Amniotic epithelial cell (primary cell): ENCODE measurements at regions not wholly inside any gene's neighbourhood (a gene's known extent, or its start where the extent isn't known, plus 50 kb on each side); places are given as distances from the start of the nearest gene placed in this dataset.
"Not testable (repeated sequence)": the region's sequence is repeated elsewhere in the genome, so short reads cannot be mapped to it uniquely, and the experiment has no call there.

Experiments
- DNase-seq: peaks from one replicate; pipeline ENCODE4 v3.0.0-alpha.2; 2010; ENCODE audit warnings: low read depth

- DNase-seq = not testable (repeated sequence)
These were observed 94.8 kb upstream of the BNIP2 start for GRCh38 chr15:59783774-59784520.

- DNase-seq = no peak
These were observed 90.0 kb upstream of the BNIP2 start for GRCh38 chr15:59779110-59779509.

DNA sequence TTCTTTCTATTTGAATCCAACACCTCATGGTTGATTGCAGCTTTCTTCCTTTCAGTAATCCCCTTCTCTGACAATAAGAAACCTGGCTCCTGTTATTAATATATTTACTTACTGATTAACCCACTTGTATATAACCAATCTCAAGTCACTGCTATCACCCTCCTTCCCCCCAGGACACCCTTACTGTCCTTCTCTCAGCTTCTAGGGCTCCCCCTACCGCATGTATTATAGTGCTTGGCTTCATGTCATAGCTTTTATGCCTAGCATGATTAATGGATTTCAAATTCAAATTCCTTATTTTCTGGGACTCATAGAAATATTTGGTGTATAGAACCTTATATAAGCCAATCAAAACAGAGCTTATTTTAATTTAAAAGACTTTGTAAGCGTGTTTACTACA lies 75.7 kb upstream of the BNIP2 start:
- DNase-seq = no peak

- DNase-seq = no peak
These were observed 73.4 kb upstream of the BNIP2 start for GRCh38 chr15:59762558-59762957.

GRCh38 chr15:59760256-59760655 lies 71.1 kb upstream of the BNIP2 start:
- not testable (repeated sequence) for DNase-seq

DNA sequence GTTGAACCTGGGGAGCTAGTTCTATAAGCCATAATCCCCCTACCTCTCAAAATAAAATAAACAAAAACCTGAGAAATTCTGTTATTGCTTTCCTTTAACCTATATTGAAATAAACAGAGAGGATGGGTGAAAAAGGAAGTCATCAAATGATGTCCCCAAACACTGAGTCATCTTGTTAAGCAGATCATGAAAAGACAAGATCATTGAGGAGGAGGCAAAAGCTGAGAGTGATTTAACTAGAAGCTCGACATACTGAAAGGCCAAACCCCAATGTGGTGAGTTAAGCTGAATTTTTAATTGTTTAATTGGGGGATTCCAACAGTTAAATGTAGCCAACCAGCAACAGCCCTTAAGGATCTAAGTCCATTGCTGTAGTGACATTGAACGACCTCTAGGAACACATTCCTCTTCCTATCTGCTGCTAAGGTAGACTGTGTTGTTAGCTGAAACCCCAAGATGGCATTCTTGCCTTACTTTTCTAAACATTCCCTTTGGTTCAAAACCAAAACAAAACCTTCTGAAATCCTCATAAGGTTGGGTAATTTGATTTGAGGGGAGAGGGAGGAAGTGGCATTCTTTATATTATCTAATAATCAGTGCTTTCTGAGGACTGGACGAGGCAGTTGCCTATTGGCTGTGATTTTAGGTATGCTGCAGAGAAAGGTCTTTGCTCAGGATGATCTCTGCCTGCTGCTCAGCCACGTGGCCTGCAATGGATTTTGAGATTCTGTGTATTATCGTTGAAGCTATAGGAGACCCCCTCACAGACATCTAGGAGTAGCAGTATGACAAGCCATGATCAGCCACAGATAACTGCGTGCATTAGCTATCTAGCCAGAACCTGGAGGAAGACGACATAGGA lies 62.7 kb upstream of the BNIP2 start:
- peak; percentile 12 for DNase-seq

- no peak for DNase-seq
These were observed 57.7 kb upstream of the BNIP2 start for GRCh38 chr15:59746777-59747176.

GRCh38 chr15:59741274-59741906 lies 52.3 kb upstream of the BNIP2 start:
- DNase-seq = peak; percentile 34

- DNase-seq = no peak
These were observed 50.6 kb upstream of the BNIP2 start for GRCh38 chr15:59739557-59740186.
